SK-N-SH treated with all-trans-retinoic acid at 6 μM for 48 hours (cell line): ENCODE measurements at regions not wholly inside any gene's neighbourhood (a gene's known extent, or its start where the extent isn't known, plus 50 kb on each side); places are given as distances from the start of the nearest gene placed in this dataset.

Experiments used
- CREB5 ChIP-seq: fragments of 250-450 bp; sonication (Bioruptor Pico); IDR thresholded peaks from 2 replicates; pipeline ENCODE4 v1.5.1; 2020; ENCODE audit warnings: low read depth, mild to moderate bottlenecking, moderate library complexity
- CSRNP3 ChIP-seq: fragments of 250-450 bp; sonication (Bioruptor Pico); IDR thresholded peaks from 2 replicates; pipeline ENCODE4 v1.5.1; 2021; ENCODE audit warnings: mild to moderate bottlenecking, moderate library complexity
- PPARA ChIP-seq: fragments of 250-450 bp; sonication (Bioruptor Pico); IDR thresholded peaks from 2 replicates; pipeline ENCODE4 v1.5.0; 2020; ENCODE audit warnings: mild to moderate bottlenecking, borderline replicate concordance
- TOX ChIP-seq: fragments of 250-450 bp; sonication (Bioruptor Pico); IDR thresholded peaks from 2 replicates; pipeline ENCODE4 v1.8.0; 2021; ENCODE audit warnings: mild to moderate bottlenecking, moderate library complexity, borderline replicate concordance
- ZNF565 ChIP-seq: fragments of 450-650 bp; formaldehyde crosslinking; conservative IDR thresholded peaks from 2 replicates; pipeline ENCODE4 v1.5.0; 2020; ENCODE audit warnings: low read depth, mild to moderate bottlenecking, moderate library complexity
- TF ChIP-seq, protein P1 (sequence below): fragments of 250-450 bp; sonication (Bioruptor Pico); IDR thresholded peaks from 2 replicates; pipeline ENCODE4 v1.8.0; 2021; ENCODE audit warnings: low read depth, mild to moderate bottlenecking, moderate library complexity, borderline replicate concordance
- TF ChIP-seq, protein P2 (sequence below): fragments of 250-450 bp; sonication (Bioruptor Pico); IDR thresholded peaks from 2 replicates; pipeline ENCODE4 v1.8.0; 2020; ENCODE audit warnings: mild to moderate bottlenecking, moderate library complexity, borderline replicate concordance

DNA sequence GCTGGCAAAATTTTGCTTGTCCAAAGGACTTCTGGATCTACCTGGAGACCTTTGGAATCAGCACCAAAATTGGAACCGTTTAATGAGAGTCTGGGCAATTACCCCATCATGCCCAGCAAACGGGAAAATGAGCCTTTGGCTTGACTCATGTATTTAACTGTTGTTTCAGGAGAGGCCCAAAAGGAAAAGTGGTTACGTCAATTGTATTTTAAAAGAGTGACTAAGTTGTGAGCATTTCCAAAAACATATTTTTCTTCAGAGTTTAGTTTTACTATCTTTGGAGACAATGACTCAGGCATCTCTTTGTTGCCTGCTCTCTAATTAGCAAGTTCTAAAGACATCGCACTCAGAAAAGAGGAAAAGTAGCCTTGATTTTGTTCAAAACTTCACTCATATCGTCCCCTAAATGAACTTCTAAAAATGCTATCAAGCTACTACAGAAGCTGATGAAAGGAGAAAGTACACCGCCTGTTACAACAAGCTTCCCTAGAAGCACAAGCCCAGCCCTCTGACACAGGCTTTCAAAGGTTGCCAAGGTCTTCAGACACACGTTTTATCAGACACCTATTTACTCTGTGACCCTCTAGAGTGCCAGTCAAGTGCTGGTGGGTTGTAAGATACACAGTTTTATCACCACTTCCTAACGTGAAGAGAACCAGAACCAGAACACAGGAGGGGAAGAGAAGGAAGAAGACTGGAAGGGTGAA, 146.2 kb downstream of the TBX18 start:
- TF ChIP-seq, protein P1, sequence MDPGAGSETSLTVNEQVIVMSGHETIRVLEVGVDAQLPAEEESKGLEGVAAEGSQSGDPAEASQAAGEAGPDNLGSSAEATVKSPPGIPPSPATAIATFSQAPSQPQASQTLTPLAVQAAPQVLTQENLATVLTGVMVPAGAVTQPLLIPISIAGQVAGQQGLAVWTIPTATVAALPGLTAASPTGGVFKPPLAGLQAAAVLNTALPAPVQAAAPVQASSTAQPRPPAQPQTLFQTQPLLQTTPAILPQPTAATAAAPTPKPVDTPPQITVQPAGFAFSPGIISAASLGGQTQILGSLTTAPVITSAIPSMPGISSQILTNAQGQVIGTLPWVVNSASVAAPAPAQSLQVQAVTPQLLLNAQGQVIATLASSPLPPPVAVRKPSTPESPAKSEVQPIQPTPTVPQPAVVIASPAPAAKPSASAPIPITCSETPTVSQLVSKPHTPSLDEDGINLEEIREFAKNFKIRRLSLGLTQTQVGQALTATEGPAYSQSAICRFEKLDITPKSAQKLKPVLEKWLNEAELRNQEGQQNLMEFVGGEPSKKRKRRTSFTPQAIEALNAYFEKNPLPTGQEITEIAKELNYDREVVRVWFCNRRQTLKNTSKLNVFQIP = no peak
- TF ChIP-seq CSRNP3 (CRISPR knock-in tag) (no peak), ZNF565 (CRISPR knock-in tag) (no peak), TOX (no peak; the same call in 1 of the 2 replicates), CREB5 (CRISPR knock-in tag) (no peak), PPARA (CRISPR knock-in tag) (no peak)
- TF ChIP-seq, protein P2, sequence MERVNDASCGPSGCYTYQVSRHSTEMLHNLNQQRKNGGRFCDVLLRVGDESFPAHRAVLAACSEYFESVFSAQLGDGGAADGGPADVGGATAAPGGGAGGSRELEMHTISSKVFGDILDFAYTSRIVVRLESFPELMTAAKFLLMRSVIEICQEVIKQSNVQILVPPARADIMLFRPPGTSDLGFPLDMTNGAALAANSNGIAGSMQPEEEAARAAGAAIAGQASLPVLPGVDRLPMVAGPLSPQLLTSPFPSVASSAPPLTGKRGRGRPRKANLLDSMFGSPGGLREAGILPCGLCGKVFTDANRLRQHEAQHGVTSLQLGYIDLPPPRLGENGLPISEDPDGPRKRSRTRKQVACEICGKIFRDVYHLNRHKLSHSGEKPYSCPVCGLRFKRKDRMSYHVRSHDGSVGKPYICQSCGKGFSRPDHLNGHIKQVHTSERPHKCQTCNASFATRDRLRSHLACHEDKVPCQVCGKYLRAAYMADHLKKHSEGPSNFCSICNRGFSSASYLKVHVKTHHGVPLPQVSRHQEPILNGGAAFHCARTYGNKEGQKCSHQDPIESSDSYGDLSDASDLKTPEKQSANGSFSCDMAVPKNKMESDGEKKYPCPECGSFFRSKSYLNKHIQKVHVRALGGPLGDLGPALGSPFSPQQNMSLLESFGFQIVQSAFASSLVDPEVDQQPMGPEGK = no peak
